CD1c-positive myeloid dendritic cell (primary cell): ENCODE measurements at regions not wholly inside any gene's neighbourhood (a gene's known extent, or its start where the extent isn't known, plus 50 kb on each side); places are given as distances from the start of the nearest gene placed in this dataset.
"Not testable (repeated sequence)": the region's sequence is repeated elsewhere in the genome, so short reads cannot be mapped to it uniquely, and the experiment has no call there.

Experiments
- DNase-seq: peaks from one replicate; pipeline ENCODE4 v3.0.0-alpha.2; 2016; ENCODE audit errors: extremely low spot score

DNA sequence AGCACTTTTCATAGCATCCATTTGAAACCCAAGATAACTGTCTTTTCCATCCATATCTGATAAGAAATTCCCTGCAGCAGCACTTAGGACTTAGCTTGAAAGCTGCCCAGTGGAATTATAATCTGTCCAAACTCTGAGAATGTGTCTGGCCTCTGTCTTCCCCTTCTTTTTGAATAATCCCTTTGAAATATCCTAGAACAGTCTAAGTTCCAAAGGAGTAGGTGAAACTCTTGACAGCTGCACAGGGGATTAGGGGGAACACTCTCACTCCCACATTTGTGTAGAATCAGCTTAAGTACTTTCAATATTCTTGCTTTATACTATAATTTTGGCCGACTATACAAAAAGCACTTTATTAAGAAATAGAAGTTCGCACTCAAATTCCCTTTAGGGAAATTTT lies 157.7 kb downstream of the PAPSS1 start:
- DNase-seq: no peak

- no peak for DNase-seq
Observed at GRCh38 chr4:107561481-107561880, 158.6 kb downstream of the PAPSS1 start.

- no peak for DNase-seq
Observed at GRCh38 chr4:107559653-107560052, 160.4 kb downstream of the PAPSS1 start.

GRCh38 chr4:107552306-107552705 lies 167.7 kb downstream of the PAPSS1 start:
- no peak for DNase-seq

GRCh38 chr4:107548211-107548905 lies 171.7 kb downstream of the PAPSS1 start:
- DNase-seq: no peak

GRCh38 chr4:107546638-107547037 lies 173.4 kb downstream of the PAPSS1 start:
- no peak for DNase-seq

DNA sequence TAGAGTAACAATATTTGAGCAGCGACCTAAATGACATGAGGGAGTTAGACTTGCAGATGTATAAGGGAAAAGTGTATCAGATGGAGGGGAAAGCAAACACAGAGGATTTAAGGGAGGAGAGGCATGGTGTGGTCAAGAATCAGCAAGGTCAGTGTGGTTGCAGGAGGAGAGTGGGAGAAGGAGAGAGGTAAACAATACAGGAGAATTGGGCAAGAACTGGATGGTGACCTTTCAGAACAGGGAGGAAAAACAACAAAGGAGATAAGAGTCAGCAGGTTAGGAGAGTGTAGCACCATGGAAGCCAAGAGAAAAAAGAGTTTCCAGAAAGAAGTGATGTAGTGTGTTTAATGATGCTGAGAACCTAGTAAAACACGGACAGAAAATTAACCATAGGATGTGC lies 178.5 kb downstream of the PAPSS1 start:
- no peak for DNase-seq

- DNase-seq: no peak
Observed at GRCh38 chr4:107531927-107532326, 188.1 kb downstream of the PAPSS1 start.

GRCh38 chr4:107520368-107520767 lies 199.7 kb downstream of the PAPSS1 start:
- no peak for DNase-seq

GRCh38 chr4:107519053-107519452 lies 201.0 kb downstream of the PAPSS1 start:
- no peak for DNase-seq

DNA sequence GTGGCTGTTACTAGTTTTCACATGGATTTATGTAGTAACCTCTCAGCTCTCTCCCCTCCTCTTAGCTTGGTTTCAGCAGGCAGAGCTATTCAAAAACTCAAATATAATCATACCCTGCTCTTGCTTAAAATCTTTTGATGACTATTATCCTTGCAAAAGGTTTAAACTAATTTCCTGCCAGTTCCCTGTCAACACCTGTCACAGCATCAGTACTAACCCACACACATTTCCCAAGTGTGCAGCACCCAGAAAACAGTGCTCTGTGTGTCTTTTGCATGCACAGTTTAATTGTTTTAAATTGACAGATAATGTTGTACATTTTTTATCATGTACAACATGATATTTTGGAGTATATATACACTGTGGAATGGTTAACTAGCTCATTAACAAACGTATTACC lies 202.0 kb downstream of the PAPSS1 start:
- DNase-seq: no peak

GRCh38 chr4:107512549-107512948 lies 207.5 kb downstream of the PAPSS1 start:
- DNase-seq: no peak

- no peak for DNase-seq
Observed at GRCh38 chr4:107509615-107510014, 210.4 kb downstream of the PAPSS1 start.

GRCh38 chr4:107500551-107500950 lies 219.5 kb downstream of the PAPSS1 start:
- DNase-seq: no peak

DNA sequence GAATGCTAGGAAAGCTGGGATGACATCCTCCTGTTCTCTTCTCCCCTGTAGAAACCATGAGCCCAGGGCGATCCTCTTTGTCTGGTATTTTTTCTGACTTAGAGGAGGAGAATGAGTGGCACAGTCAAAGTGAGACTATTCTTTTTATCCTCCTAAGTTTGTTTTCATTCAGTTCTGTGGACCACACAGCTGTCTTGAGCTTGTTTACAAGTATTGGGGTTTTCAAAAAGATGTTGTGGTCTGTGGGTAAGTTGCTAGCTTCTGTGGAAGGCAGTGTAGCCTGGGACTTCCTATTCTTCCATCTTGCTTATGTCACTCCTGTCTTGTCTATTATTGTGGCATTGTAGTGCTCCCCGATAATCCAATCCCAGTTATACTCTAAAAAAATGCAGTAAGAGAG lies 223.0 kb downstream of the PAPSS1 start:
- DNase-seq: no peak

DNA sequence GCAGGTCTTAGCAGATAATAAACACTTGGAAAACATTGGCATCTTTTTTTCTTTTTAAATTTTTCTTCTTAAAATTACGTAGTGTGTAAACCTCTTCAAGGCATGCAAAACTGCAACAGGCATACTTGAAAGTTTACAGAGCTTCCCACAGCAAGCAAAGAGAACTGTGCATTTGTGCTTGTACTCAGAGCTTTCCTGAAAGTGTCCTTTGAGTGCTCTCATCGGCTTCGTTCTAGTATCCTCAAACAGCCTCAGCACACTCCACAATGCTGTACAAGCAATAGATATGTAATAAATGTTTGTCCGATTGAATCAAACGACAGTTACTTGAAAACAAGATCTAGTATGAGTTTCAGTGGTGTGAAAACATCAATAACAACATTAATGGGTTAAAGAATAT lies 227.5 kb downstream of the PAPSS1 start:
- no peak for DNase-seq

GRCh38 chr4:107490116-107490515 lies 229.9 kb downstream of the PAPSS1 start:
- DNase-seq: no peak

DNA sequence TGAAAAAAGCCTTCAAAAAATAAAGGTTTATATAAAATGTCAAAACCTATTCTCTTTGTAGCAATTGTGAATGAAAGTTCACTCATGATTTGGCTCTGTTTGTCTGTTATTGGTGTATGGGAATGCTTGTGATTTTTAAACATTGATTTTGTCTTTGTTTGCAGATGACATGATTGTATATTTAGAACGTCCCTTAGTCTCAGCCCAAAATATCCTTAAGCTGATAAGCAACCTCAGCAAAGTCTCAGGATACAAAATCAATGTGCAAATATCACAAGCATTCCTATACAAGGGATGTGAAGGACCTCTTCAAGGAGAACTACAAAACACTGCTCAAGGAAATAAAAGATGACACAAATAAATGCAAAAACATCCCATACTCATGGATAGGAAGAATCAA lies 236.4 kb downstream of the PAPSS1 start:
- DNase-seq: not testable (repeated sequence)

GRCh38 chr4:107482546-107482945 lies 237.5 kb downstream of the PAPSS1 start:
- no peak for DNase-seq

DNA sequence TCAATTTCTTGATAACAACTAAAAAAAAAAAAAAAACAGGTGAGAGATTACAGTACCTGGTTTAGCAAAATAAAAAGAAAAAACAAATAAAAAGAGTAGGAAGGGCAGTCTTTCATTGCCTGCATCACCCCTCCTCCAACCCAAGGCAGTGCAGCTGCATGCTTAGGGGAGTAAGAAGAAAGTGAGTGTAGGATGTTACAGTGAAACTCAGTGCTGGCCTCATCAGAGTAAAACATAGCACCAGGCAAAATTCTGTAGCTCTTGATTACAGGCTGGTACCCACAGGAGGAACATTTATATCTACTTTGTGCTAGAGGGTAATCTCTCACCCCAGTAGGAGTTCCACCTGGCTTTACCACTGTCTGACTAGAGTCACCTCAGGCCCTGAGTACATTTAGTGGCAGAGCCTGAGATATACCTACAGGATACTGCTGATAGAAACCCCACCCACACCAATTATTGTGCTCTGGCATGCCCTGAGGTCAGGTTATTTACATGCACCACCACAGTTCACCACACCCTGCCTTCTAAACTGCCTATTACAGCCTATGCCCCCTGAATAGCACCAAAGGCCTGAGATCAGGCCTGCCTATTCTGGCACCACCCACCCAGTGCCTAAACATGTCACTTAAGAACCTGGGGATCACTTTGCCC lies 241.6 kb downstream of the PAPSS1 start:
- no peak for DNase-seq

- no peak for DNase-seq
Observed at GRCh38 chr4:107473126-107473525, 246.9 kb downstream of the PAPSS1 start.

- no peak for DNase-seq
Observed at GRCh38 chr4:107472265-107472948, 247.6 kb downstream of the PAPSS1 start.

DNA sequence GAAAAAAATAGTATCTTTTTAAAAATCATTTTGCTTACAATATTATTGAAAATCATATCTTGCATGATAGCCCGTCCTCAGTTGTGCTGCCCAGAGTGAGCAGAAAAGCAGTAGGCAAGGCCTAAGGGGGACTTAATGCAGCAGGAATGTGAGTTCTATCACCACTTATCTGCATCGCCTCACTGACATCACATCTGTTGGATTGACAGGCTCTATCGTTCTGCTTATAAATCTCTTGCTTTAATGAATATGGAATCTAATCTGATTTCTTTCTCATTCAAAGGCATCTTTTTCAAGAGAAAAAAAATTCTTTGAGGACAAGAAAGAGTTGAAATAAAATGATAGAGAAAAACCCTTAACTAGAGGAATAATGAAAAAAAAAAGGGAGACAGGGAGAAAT lies 249.9 kb downstream of the PAPSS1 start:
- DNase-seq: no peak
